ENCODE measurements at regions not wholly inside any gene's neighbourhood (a gene's known extent, or its start where the extent isn't known, plus 50 kb on each side); places are given as distances from the start of the nearest gene placed in this dataset.

DNA sequence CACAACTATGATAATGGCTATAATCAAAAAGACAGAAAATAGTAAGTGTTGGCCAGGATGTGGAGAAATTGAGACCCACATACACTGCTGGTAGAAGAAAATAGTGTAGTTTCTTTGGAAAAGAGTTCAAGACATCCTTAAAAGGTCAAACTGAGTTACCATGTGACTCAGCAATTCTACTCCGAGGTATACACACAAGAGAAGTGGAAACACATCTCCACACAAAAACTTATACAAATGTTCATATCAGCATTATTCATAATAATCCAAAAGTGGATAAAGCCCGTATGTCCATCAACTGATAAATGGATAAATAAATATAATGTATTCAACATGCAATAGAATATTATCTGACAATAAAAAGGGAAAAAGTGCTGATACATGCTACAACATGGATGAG is 532.2 kb downstream of the NR2F1-AS1 start:
- intact Hi-C loops (cut with DNase I) = no loop called here
- Histone ChIP-seq H3K27ac (no peak overlapping the region), H3K36me3 (no peaks in the 10 kb centered on the region), H3K9me3 (no peaks in the 10 kb centered on the region), H3K27me3 (no peaks in the 10 kb centered on the region), H3K4me3 (no peak overlapping the region), H3K4me1 (no peaks in the 10 kb centered on the region)
- DNase-seq (no peak), ATAC-seq (no peak)
- TF ChIP-seq, protein P1, sequence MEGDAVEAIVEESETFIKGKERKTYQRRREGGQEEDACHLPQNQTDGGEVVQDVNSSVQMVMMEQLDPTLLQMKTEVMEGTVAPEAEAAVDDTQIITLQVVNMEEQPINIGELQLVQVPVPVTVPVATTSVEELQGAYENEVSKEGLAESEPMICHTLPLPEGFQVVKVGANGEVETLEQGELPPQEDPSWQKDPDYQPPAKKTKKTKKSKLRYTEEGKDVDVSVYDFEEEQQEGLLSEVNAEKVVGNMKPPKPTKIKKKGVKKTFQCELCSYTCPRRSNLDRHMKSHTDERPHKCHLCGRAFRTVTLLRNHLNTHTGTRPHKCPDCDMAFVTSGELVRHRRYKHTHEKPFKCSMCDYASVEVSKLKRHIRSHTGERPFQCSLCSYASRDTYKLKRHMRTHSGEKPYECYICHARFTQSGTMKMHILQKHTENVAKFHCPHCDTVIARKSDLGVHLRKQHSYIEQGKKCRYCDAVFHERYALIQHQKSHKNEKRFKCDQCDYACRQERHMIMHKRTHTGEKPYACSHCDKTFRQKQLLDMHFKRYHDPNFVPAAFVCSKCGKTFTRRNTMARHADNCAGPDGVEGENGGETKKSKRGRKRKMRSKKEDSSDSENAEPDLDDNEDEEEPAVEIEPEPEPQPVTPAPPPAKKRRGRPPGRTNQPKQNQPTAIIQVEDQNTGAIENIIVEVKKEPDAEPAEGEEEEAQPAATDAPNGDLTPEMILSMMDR (IDR thresholded peaks at IDR 0.05) = no peak
- 88 to 91% methylated on average over 2 of the region's 2 CpGs for WGBS, 2 donors

DNA sequence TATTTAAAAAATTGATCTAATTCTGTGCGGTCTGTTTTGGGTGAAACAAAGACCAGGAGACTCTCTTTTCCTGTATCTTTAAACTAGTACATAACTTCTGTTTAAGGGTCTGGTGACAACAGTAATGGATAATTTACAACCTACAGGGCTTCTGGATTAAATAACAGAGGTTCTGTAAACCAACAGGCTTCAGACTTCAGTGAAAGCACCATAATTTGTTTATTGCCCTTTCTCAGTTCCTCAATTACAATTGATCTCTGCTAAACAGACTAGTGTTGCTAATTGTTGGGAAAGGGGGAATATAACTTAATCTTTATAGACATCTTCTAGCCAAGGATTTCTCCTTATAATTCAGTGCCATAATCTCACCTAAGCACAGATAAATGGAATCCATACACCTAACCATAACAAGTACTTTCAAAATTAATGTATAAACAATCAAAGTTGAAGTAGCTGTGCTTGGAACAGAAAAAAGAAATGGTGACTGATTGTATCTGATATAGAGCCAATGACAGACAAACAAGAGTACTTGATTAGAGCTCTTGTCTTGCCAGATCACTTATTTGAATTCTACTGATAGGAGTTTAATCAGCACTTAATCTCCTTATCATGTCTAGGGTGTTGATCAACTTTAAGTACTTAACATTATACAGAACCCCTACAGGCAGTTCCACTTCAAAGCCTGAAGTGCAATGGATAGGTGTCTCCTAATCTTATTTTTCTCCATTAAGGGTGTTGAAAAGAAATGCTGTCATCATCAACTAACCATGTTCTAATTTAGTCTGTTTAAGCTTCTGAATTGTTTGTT is 536.0 kb downstream of the NR2F1-AS1 start:
- no peak for ATAC-seq
- 76 to 80% methylated on average over 1 of the region's 1 CpG for WGBS, 2 donors
- Histone ChIP-seq H3K36me3 (no peaks in the 10 kb centered on the region), H3K9me3 (no peaks in the 10 kb centered on the region), H3K27ac (no peak overlapping the region), H3K4me3 (no peak overlapping the region), H3K4me1 (no peaks in the 10 kb centered on the region), H3K27me3 (no peaks in the 10 kb centered on the region)
- DNase-seq = no peak
- TF ChIP-seq, protein P1 (IDR thresholded peaks at IDR 0.05) = no peak
- intact Hi-C loops (cut with DNase I) = no loop called here

DNA sequence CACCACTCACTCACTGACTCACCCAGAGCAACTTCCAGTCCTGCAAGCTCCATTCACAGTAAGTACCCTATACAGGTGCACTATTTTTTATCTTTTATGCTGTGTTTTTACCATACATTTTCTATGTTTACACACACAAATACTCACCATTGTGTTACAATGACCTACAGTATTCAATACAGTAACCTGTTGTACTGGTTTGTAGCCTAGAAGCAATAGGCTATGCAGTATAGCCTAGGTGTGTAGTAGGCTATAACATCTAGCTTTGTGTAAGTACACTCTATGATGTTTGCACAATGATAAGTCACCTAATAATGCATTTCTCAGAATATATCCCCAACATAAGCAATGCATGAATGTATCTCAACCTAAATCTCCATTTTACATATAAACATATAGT is 541.1 kb downstream of the NR2F1-AS1 start:
- Histone ChIP-seq H3K27me3 (no peaks in the 10 kb centered on the region), H3K9me3 (no peaks in the 10 kb centered on the region), H3K4me1 (no peaks in the 10 kb centered on the region), H3K36me3 (no peaks in the 10 kb centered on the region), H3K27ac (no peak overlapping the region), H3K4me3 (no peak overlapping the region)
- intact Hi-C loops (cut with DNase I) = no loop called here
- no peak for ATAC-seq
- no peak for DNase-seq
- TF ChIP-seq, protein P1 (IDR thresholded peaks at IDR 0.05) = no peak

DNA sequence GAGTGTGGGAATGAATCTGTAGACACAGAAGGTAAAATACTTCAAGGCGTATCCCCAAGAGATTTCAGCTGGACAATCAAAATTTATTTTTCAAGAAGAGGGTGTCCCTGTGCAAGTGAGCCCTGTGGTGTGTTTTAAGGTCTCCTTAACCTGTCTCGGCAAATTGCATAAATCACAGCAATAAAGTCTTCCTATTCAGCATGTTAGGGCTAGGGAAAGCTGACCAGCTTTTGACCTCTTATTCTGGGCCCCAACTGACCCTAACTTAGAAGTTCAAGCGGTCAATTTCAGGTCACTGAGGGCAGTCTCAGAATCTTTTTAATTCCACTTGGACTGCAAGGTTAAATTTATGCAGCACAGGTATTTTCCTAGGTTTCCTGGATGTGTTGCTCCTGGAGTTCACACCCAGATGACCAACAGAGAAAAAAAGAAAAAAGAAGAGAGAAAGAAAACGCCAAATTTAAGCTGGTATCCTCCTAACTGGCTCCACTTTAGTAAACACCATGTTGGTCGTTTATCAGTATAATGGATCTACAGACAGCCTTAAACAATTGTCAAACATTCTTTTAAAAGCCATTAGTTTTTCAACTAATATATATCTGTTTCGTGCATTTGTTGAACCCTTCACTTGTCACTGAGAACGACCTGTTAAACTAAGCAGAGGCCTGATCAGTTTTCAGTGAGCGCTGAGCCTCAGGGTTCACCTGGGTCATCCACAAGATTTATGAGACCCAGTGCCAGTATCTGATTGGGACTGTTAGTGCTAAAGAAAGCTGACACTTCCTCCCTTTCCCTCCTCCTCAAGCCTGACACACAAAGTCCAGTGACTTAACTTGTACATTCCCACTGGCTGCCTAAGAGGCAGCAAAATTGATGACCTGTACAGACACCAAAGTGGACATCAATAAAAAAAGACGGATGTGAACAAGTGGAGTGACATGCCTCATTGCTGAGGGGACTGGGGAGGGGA is 546.1 kb downstream of the NR2F1-AS1 start:
- no peak overlapping the region for H3K4me3 ChIP-seq
- no peaks in the 10 kb centered on the region for H3K36me3 ChIP-seq
- no peak for ATAC-seq

More for the DNA sequence above, 546.1 kb downstream of the NR2F1-AS1 start:
- Histone ChIP-seq H3K4me1 (no peaks in the 10 kb centered on the region), H3K27me3 (no peaks in the 10 kb centered on the region), H3K27ac (no peak overlapping the region), H3K9me3 (no peaks in the 10 kb centered on the region)
- TF ChIP-seq, protein P1 (IDR thresholded peaks at IDR 0.05) = no peak
- WGBS, 2 donors = 67 to 75% methylated on average over 9 of the region's 9 CpGs
- intact Hi-C loops (cut with DNase I) = no loop called here
- no peak for DNase-seq

Measured in heart right ventricle (tissue), 16 donors.